K562 (cell line): ENCODE measurements at regions not wholly inside any gene's neighbourhood (a gene's known extent, or its start where the extent isn't known, plus 50 kb on each side); places are given as distances from the start of the nearest gene placed in this dataset.

Experiments used
- CBX3 ChIP-seq, 2 experiments: IDR thresholded peaks; 1 replicate in 1 of 2; 2 replicates in 1 of 2; pipeline ENCODE4 v1.6.1; 2012; ENCODE audit warnings: inconsistent platforms in 2 of 2, low read length in 2 of 2, borderline replicate concordance in 1 of 2, control low read depth in 1 of 2
- ETV5 ChIP-seq: sonication (generic); formaldehyde crosslinking; IDR thresholded peaks from 2 replicates; pipeline ENCODE4 v1.4.0; 2020; ENCODE audit warnings: low read depth, mild to moderate bottlenecking, missing genetic modification reagents
- FOXM1 ChIP-seq, 2 experiments: fragments of 450-650 bp in 1 of 2; sonication (generic) in 1 of 2; formaldehyde crosslinking in 1 of 2; IDR thresholded peaks; 2 replicates each; pipeline versions ENCODE4 v1.6.1 to v1.9.0; 2017 to 2022; ENCODE audit warnings: low read depth in 2 of 2, mild to moderate bottlenecking in 2 of 2, missing genetic modification reagents in 1 of 2, moderate library complexity in 1 of 2
- JUND ChIP-seq, 2 experiments: IDR thresholded peaks; 2 replicates in 1 of 2; 3 replicates in 1 of 2; pipeline ENCODE4 v1.6.1; 2011; ENCODE audit warnings: borderline replicate concordance in 2 of 2, low read depth in 2 of 2, low read length in 2 of 2, improper control_type of control experiment in 1 of 2, missing biosample characterization in 1 of 2, missing genetic modification characterization in 1 of 2, missing genetic modification reagents in 1 of 2
- ZC3H4 ChIP-seq: sonication (generic); formaldehyde crosslinking; IDR thresholded peaks from 2 replicates; pipeline ENCODE4 v1.9.0; 2021; ENCODE audit warnings: missing genetic modification reagents, borderline replicate concordance
- ZNF766 ChIP-seq: fragments of 200-800 bp; sonication (Bioruptor generic); conservative IDR thresholded peaks from 2 replicates; pipeline ENCODE4 v1.6.1; 2016; ENCODE audit warnings: missing genetic modification characterization, missing compliant biosample characterization
- TF ChIP-seq, protein P1 (sequence below), 3 experiments: IDR thresholded peaks in 2 of 3; conservative IDR thresholded peaks in 1 of 3; 2 replicates each; pipeline ENCODE4 v1.5.1; 2011 to 2012; ENCODE audit warnings: low read length in 3 of 3, mild to moderate bottlenecking in 3 of 3, control low read depth in 2 of 3, improper control_type of control experiment in 1 of 3, inconsistent platforms in 1 of 3, low read depth in 1 of 3, mixed read lengths in 1 of 3, moderate library complexity in 1 of 3; ENCODE audit not compliant: insufficient read depth in 2 of 3
- TF ChIP-seq, protein P2 (sequence below): fragments of 450-650 bp; IDR thresholded peaks from 2 replicates; pipeline ENCODE4 v1.6.1; 2014; ENCODE audit warnings: low read depth, mild to moderate bottlenecking, moderate library complexity, borderline replicate concordance
- TF ChIP-seq, protein P3 (sequence below): sonication (generic); formaldehyde crosslinking; IDR thresholded peaks from 2 replicates; pipeline ENCODE4 v1.8.1; 2022; ENCODE audit warnings: missing genetic modification reagents
- TF ChIP-seq, protein P4 (sequence below): conservative IDR thresholded peaks from 2 replicates; pipeline ENCODE4 v1.6.1; 2011; ENCODE audit warnings: low read depth, mild to moderate bottlenecking, low read length; ENCODE audit not compliant: control insufficient read depth

DNA sequence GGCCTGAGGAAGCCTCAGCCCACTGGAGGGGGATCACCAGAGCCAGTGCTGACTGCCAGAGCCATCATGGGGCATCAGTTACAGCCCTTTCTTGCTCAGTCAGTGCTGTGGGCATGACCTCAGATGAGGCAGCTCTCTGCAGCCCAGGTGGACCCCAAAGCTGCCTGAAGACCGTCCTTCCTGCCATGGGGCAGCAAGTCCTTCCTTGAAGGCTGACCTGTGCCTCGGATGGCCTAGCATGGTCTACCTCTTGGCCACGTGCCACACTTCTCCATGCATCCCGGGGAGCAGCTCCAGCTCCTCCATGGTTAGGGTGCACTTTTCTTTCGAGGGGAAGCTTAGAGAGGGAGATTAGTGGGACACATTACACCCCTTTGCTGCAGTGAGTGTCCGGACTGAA lies 233.4 kb downstream of the VAPA start:
- TF ChIP-seq, protein P1, sequence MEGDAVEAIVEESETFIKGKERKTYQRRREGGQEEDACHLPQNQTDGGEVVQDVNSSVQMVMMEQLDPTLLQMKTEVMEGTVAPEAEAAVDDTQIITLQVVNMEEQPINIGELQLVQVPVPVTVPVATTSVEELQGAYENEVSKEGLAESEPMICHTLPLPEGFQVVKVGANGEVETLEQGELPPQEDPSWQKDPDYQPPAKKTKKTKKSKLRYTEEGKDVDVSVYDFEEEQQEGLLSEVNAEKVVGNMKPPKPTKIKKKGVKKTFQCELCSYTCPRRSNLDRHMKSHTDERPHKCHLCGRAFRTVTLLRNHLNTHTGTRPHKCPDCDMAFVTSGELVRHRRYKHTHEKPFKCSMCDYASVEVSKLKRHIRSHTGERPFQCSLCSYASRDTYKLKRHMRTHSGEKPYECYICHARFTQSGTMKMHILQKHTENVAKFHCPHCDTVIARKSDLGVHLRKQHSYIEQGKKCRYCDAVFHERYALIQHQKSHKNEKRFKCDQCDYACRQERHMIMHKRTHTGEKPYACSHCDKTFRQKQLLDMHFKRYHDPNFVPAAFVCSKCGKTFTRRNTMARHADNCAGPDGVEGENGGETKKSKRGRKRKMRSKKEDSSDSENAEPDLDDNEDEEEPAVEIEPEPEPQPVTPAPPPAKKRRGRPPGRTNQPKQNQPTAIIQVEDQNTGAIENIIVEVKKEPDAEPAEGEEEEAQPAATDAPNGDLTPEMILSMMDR (IDR thresholded peaks at IDR 0.05 in 2 of 3, conservative IDR thresholded peaks at IDR 0.05 in 1 of 3; ENCODE audit: insufficient read depth in 2 of 3, low read depth in 1 of 3, low read length in 3 of 3) = no peak
- no peak for TF ChIP-seq ETV5 (CRISPR knock-in tag)
- no peak for TF ChIP-seq ZNF766 (CRISPR knock-in tag)
- TF ChIP-seq, protein P2, sequence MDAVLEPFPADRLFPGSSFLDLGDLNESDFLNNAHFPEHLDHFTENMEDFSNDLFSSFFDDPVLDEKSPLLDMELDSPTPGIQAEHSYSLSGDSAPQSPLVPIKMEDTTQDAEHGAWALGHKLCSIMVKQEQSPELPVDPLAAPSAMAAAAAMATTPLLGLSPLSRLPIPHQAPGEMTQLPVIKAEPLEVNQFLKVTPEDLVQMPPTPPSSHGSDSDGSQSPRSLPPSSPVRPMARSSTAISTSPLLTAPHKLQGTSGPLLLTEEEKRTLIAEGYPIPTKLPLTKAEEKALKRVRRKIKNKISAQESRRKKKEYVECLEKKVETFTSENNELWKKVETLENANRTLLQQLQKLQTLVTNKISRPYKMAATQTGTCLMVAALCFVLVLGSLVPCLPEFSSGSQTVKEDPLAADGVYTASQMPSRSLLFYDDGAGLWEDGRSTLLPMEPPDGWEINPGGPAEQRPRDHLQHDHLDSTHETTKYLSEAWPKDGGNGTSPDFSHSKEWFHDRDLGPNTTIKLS = no peak
- TF ChIP-seq JUND (IDR thresholded peaks at IDR 0.05; ENCODE audit: borderline replicate concordance, low read depth, low read length) = no peak
- TF ChIP-seq JUND (tag; IDR thresholded peaks at IDR 0.05; ENCODE audit: borderline replicate concordance, low read depth, low read length) = no peak
- no peak for TF ChIP-seq CBX3 (IDR thresholded peaks at IDR 0.05; ENCODE audit: borderline replicate concordance in 1 of 2, low read length in 2 of 2)
- no peak for TF ChIP-seq FOXM1 (IDR thresholded peaks at IDR 0.05; ENCODE audit: low read depth)
- TF ChIP-seq FOXM1 (CRISPR knock-in tag; IDR thresholded peaks at IDR 0.05; ENCODE audit: low read depth) = no peak
- TF ChIP-seq, protein P3, sequence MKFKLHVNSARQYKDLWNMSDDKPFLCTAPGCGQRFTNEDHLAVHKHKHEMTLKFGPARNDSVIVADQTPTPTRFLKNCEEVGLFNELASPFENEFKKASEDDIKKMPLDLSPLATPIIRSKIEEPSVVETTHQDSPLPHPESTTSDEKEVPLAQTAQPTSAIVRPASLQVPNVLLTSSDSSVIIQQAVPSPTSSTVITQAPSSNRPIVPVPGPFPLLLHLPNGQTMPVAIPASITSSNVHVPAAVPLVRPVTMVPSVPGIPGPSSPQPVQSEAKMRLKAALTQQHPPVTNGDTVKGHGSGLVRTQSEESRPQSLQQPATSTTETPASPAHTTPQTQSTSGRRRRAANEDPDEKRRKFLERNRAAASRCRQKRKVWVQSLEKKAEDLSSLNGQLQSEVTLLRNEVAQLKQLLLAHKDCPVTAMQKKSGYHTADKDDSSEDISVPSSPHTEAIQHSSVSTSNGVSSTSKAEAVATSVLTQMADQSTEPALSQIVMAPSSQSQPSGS = no peak
- TF ChIP-seq, protein P4, sequence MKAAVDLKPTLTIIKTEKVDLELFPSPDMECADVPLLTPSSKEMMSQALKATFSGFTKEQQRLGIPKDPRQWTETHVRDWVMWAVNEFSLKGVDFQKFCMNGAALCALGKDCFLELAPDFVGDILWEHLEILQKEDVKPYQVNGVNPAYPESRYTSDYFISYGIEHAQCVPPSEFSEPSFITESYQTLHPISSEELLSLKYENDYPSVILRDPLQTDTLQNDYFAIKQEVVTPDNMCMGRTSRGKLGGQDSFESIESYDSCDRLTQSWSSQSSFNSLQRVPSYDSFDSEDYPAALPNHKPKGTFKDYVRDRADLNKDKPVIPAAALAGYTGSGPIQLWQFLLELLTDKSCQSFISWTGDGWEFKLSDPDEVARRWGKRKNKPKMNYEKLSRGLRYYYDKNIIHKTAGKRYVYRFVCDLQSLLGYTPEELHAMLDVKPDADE = no peak
- no peak for TF ChIP-seq ZC3H4 (CRISPR knock-in tag)
